ENCODE measurements at regions not wholly inside any gene's neighbourhood (a gene's known extent, or its start where the extent isn't known, plus 50 kb on each side); places are given as distances from the start of the nearest gene placed in this dataset.
"Not testable (repeated sequence)": the region's sequence is repeated elsewhere in the genome, so short reads cannot be mapped to it uniquely, and the experiment has no call there.

- intact Hi-C loops (cut with DNase I), result no loop called here
- no peak overlapping the region for H3K4me3 ChIP-seq
- no peaks in the 10 kb centered on the region for H3K9me3 ChIP-seq
- no peaks in the 10 kb centered on the region for H3K4me1 ChIP-seq
- DNase-seq (no peak), ATAC-seq (no peak)
- TF ChIP-seq CTCF (IDR thresholded peaks at IDR 0.05), result no peak
- no peaks in the 10 kb centered on the region for H3K36me3 ChIP-seq (ENCODE audit: insufficient read depth in 1 of 2, low read depth in 1 of 2)
- H3K27ac ChIP-seq, result no peak overlapping the region
- no peaks in the 10 kb centered on the region for H3K27me3 ChIP-seq (ENCODE audit: insufficient read depth in 3 of 3, low read length in 2 of 3)
These were observed 675.4 kb downstream of the RAPGEF2 start for GRCh38 chr4:159778298-159778697.

GRCh38 chr4:159779716-159780115 lies 676.8 kb downstream of the RAPGEF2 start:
- H3K27ac ChIP-seq, result no peak overlapping the region
- 82 to 86% (median 84%) methylated on average over 3 of the region's 3 CpGs for WGBS, 3 donors
- DNase-seq (no peak), ATAC-seq (no peak)
- no peak overlapping the region for H3K4me3 ChIP-seq
- H3K27me3 ChIP-seq (ENCODE audit: insufficient read depth in 3 of 3, low read length in 2 of 3), result no peaks in the 10 kb centered on the region
- intact Hi-C loops (cut with DNase I), result no loop called here
- H3K4me1 ChIP-seq, result no peaks in the 10 kb centered on the region
- H3K9me3 ChIP-seq, result no peaks in the 10 kb centered on the region
- no peak for TF ChIP-seq CTCF (IDR thresholded peaks at IDR 0.05)
- H3K36me3 ChIP-seq (ENCODE audit: insufficient read depth in 1 of 2, low read depth in 1 of 2), result no peaks in the 10 kb centered on the region

GRCh38 chr4:159780196-159780922 lies 677.5 kb downstream of the RAPGEF2 start:
- TF ChIP-seq CTCF (IDR thresholded peaks at IDR 0.05), result no peak
- intact Hi-C loops (cut with DNase I), result no loop called here
- H3K4me3 ChIP-seq, result no peak overlapping the region
- DNase-seq (no peak), ATAC-seq (no peak)
- H3K4me1 ChIP-seq, result no peaks in the 10 kb centered on the region
- no peak overlapping the region for H3K27ac ChIP-seq
- no peaks in the 10 kb centered on the region for H3K36me3 ChIP-seq (ENCODE audit: insufficient read depth in 1 of 2, low read depth in 1 of 2)
- H3K9me3 ChIP-seq, result no peaks in the 10 kb centered on the region
- no peaks in the 10 kb centered on the region for H3K27me3 ChIP-seq (ENCODE audit: insufficient read depth in 3 of 3, low read length in 2 of 3)
- 88 to 89% (median 89%) methylated on average over 2 of the region's 2 CpGs for WGBS, 3 donors

- 87 to 90% (median 88%) methylated on average over 2 of the region's 2 CpGs for WGBS, 3 donors
- Histone ChIP-seq H3K4me1 (no peaks in the 10 kb centered on the region), H3K27ac (no peak overlapping the region), H3K27me3 (ENCODE audit: insufficient read depth in 3 of 3, low read length in 2 of 3) (no peaks in the 10 kb centered on the region), H3K4me3 (no peak overlapping the region), H3K9me3 (no peaks in the 10 kb centered on the region), H3K36me3 (ENCODE audit: insufficient read depth in 1 of 2, low read depth in 1 of 2) (no peaks in the 10 kb centered on the region)
- ATAC-seq (no peak), DNase-seq (no peak)
- no peak for TF ChIP-seq CTCF (IDR thresholded peaks at IDR 0.05)
- intact Hi-C loops (cut with DNase I), result no loop called here
These were observed 685.0 kb downstream of the RAPGEF2 start for GRCh38 chr4:159787901-159788300.

GRCh38 chr4:159791334-159791733 lies 688.5 kb downstream of the RAPGEF2 start:
- Histone ChIP-seq H3K4me1 (no peaks in the 10 kb centered on the region), H3K9me3 (no peaks in the 10 kb centered on the region), H3K4me3 (no peak overlapping the region), H3K36me3 (ENCODE audit: insufficient read depth in 1 of 2, low read depth in 1 of 2) (no peaks in the 10 kb centered on the region), H3K27me3 (ENCODE audit: insufficient read depth in 3 of 3, low read length in 2 of 3) (no peaks in the 10 kb centered on the region), H3K27ac (no peak overlapping the region)
- TF ChIP-seq CTCF (IDR thresholded peaks at IDR 0.05), result no peak
- no peak for DNase-seq
- ATAC-seq, result no peak
- 27 to 32% (median 28%) methylated on average over 3 of the region's 3 CpGs for WGBS, 3 donors
- intact Hi-C loops (cut with DNase I), result no loop called here

- 90 to 92% (median 92%) methylated on average over 12 of the region's 12 CpGs for WGBS, 3 donors
- H3K4me3 ChIP-seq; H3K4me1 ChIP-seq; H3K36me3 ChIP-seq (ENCODE audit: insufficient read depth in 1 of 2, low read depth in 1 of 2); ATAC-seq; intact Hi-C loops (cut with DNase I); DNase-seq; H3K27me3 ChIP-seq (ENCODE audit: insufficient read depth in 3 of 3, low read length in 2 of 3); H3K27ac ChIP-seq; H3K9me3 ChIP-seq: not testable (repeated sequence)
These were observed 701.7 kb downstream of the RAPGEF2 start for GRCh38 chr4:159804592-159804991.
